Transverse colon (tissue), 3 donors: ENCODE measurements at regions not wholly inside any gene's neighbourhood (a gene's known extent, or its start where the extent isn't known, plus 50 kb on each side); places are given as distances from the start of the nearest gene placed in this dataset.

ENCODE experiments used
- CTCF ChIP-seq, 5 experiments: fragments of 200-600 bp in 3 of 5; fragments of 450-650 bp in 2 of 5; sonication (generic) in 3 of 5; IDR thresholded peaks; 1 replicate in 2 of 5; 2 replicates in 3 of 5; pipeline ENCODE4 v1.5.1; 2016 to 2017; ENCODE audit warnings: antibody characterized with exemption in 5 of 5, inconsistent platforms in 3 of 5, mild to moderate bottlenecking in 2 of 5, moderate library complexity in 1 of 5
- POLR2A ChIP-seq: fragments of 450-650 bp; IDR thresholded peaks from one replicate; pipeline ENCODE4 v1.6.1; 2016; ENCODE audit warnings: antibody characterized with exemption, mild to moderate bottlenecking, moderate library complexity

GRCh38 chr7:68857571-68857970 lies 740.7 kb upstream of the AUTS2 start:
- TF ChIP-seq CTCF (IDR thresholded peaks at IDR 0.05) (no peak), POLR2A (no peak)
